SK-N-MC (cell line): ENCODE measurements at regions not wholly inside any gene's neighbourhood (a gene's known extent, or its start where the extent isn't known, plus 50 kb on each side); places are given as distances from the start of the nearest gene placed in this dataset.

Experiments used
- EZH2 ChIP-seq: fragments of 200-600 bp; sonication (generic); IDR thresholded peaks from one replicate; pipeline ENCODE4 v1.6.1; 2017; ENCODE audit warnings: antibody characterized with exemption
- FOXP2 ChIP-seq: optimal IDR thresholded peaks from 2 replicates; pipeline ENCODE3; 2011; ENCODE audit warnings: mild to moderate bottlenecking, moderate library complexity; ENCODE audit not compliant: insufficient read depth; ENCODE audit errors: extremely low read length, control extremely low read depth
- POLR2AphosphoS5 ChIP-seq: IDR thresholded peaks from 2 replicates; pipeline ENCODE4 v1.6.1; 2012; ENCODE audit warnings: mild to moderate bottlenecking, low read depth, low read length, borderline replicate concordance

DNA sequence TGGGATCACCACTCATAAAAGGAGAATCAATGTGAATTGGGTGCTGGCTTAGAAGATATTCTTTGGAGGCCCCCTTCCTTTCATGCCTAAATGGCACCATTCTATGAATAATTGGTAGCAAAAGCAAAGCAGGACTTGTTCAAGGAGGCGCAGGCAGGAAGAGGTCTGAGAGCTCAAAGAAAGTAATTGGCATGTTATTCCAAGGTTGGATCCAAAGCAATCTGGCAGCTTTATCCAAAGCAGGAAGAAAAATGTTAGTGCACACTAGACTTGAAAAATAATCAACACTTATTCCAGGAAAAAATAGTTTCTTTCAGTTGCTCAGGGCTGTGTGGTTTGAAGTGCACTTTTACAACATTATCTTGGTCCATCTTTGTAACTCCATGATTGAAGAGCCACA, 326.4 kb downstream of the NUAK1 start:
- TF ChIP-seq POLR2AphosphoS5 (no peak), EZH2 (no peak), FOXP2 (no peak)
